OCI-LY7 (cell line): ENCODE measurements at regions not wholly inside any gene's neighbourhood (a gene's known extent, or its start where the extent isn't known, plus 50 kb on each side); places are given as distances from the start of the nearest gene placed in this dataset.

ENCODE experiments used
- CTCF ChIP-seq: fragments of 200-600 bp; sonication (generic); conservative IDR thresholded peaks from 2 replicates; pipeline ENCODE4 v1.5.1; 2014; ENCODE audit warnings: mild to moderate bottlenecking, antibody characterized with exemption, low read length, moderate library complexity, mixed read lengths
- EZH2phosphoT487 ChIP-seq: fragments of 200-600 bp; sonication (generic); IDR thresholded peaks from 2 replicates; pipeline ENCODE4 v1.6.1; 2018; ENCODE audit warnings: low read depth, borderline replicate concordance, mild to moderate bottlenecking, mixed run types, antibody characterized with exemption, low read length, moderate library complexity, mixed read lengths

GRCh38 chr12:47438175-47438574 lies 267.7 kb downstream of the RPAP3 start:
- no peak for TF ChIP-seq CTCF
- TF ChIP-seq EZH2phosphoT487 = no peak
